GM18868 (cell line): ENCODE measurements at regions not wholly inside any gene's neighbourhood (a gene's known extent, or its start where the extent isn't known, plus 50 kb on each side); places are given as distances from the start of the nearest gene placed in this dataset.

Experiments used
- ATAC-seq: cut with Tn5 transposase; IDR thresholded peaks from one replicate; pipeline ENCODE4 v1.9.1; 2021; ENCODE audit warnings: mild to moderate bottlenecking, moderate library complexity; ENCODE audit not compliant: unreplicated experiment

GRCh38 chr9:88810826-88811225 is 180.4 kb upstream of the S1PR3 start:
- no peak for ATAC-seq

- ATAC-seq: no peak
These were observed 179.8 kb upstream of the S1PR3 start for GRCh38 chr9:88811511-88811910.

- ATAC-seq: no peak
These were observed 178.2 kb upstream of the S1PR3 start for GRCh38 chr9:88812938-88813637.

GRCh38 chr9:88813638-88814209 is 177.5 kb upstream of the S1PR3 start:
- no peak for ATAC-seq

GRCh38 chr9:88814577-88814976 is 176.7 kb upstream of the S1PR3 start:
- no peak for ATAC-seq

- ATAC-seq: no peak
These were observed 175.1 kb upstream of the S1PR3 start for GRCh38 chr9:88816141-88816540.

GRCh38 chr9:88816591-88816990 is 174.7 kb upstream of the S1PR3 start:
- no peak for ATAC-seq

GRCh38 chr9:88817628-88818027 is 173.6 kb upstream of the S1PR3 start:
- ATAC-seq: no peak

GRCh38 chr9:88818495-88819201 is 172.6 kb upstream of the S1PR3 start:
- no peak for ATAC-seq

- ATAC-seq: no peak
These were observed 171.8 kb upstream of the S1PR3 start for GRCh38 chr9:88819476-88819875.

- no peak for ATAC-seq
These were observed 171.2 kb upstream of the S1PR3 start for GRCh38 chr9:88820055-88820454.

GRCh38 chr9:88821033-88821745 is 170.1 kb upstream of the S1PR3 start:
- ATAC-seq: no peak

- ATAC-seq: no peak
These were observed 169.5 kb upstream of the S1PR3 start for GRCh38 chr9:88821746-88822106.

- ATAC-seq: no peak
These were observed 166.6 kb upstream of the S1PR3 start for GRCh38 chr9:88824711-88825110.

- no peak for ATAC-seq
These were observed 165.1 kb upstream of the S1PR3 start for GRCh38 chr9:88826181-88826580.

- no peak for ATAC-seq
These were observed 164.5 kb upstream of the S1PR3 start for GRCh38 chr9:88826771-88827181.

- no peak for ATAC-seq
These were observed 163.2 kb upstream of the S1PR3 start for GRCh38 chr9:88828018-88828417.

- ATAC-seq: no peak
These were observed 162.7 kb upstream of the S1PR3 start for GRCh38 chr9:88828492-88828974.

GRCh38 chr9:88829276-88829675 is 162.0 kb upstream of the S1PR3 start:
- peak; percentile 91 for ATAC-seq

- ATAC-seq: no peak
These were observed 159.4 kb upstream of the S1PR3 start for GRCh38 chr9:88831713-88832407.

GRCh38 chr9:88833946-88834345 is 157.3 kb upstream of the S1PR3 start:
- ATAC-seq: no peak
